ENCODE measurements at regions not wholly inside any gene's neighbourhood (a gene's known extent, or its start where the extent isn't known, plus 50 kb on each side); places are given as distances from the start of the nearest gene placed in this dataset.
"Not testable (repeated sequence)": the region's sequence is repeated elsewhere in the genome, so short reads cannot be mapped to it uniquely, and the experiment has no call there.

DNA sequence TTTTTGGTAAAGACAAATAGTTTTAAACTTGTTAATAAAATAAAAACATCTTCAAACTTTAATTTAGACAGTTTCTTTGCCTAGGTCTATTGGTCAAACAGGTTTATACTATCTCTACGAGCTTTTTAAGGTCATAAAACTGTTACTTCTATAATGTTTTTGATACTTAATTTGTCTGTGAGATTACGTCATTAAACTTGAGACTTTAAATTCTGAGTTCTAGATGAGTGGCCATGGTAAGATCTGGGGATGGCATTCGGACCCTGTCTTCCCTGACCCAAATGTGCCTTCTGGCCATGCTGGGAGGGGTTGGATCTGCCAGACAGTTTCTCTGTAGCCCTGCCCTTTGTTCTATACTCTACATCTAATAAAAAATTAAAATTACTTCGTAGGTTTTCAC, 497.8 kb downstream of the TMEM135 start:
- no peak for DNase-seq
- Histone ChIP-seq H3K36me3 (no peaks in the 10 kb centered on the region), H3K9me3 (no peaks in the 10 kb centered on the region), H3K27me3 (no peaks in the 10 kb centered on the region), H3K4me3 (no peak overlapping the region), H3K4me1 (no peaks in the 10 kb centered on the region), H3K27ac (no peak overlapping the region)
- intact Hi-C loops (cut with DNase I; ENCODE audit: low total_unique reads) = no loop called here
- TF ChIP-seq, protein P1, sequence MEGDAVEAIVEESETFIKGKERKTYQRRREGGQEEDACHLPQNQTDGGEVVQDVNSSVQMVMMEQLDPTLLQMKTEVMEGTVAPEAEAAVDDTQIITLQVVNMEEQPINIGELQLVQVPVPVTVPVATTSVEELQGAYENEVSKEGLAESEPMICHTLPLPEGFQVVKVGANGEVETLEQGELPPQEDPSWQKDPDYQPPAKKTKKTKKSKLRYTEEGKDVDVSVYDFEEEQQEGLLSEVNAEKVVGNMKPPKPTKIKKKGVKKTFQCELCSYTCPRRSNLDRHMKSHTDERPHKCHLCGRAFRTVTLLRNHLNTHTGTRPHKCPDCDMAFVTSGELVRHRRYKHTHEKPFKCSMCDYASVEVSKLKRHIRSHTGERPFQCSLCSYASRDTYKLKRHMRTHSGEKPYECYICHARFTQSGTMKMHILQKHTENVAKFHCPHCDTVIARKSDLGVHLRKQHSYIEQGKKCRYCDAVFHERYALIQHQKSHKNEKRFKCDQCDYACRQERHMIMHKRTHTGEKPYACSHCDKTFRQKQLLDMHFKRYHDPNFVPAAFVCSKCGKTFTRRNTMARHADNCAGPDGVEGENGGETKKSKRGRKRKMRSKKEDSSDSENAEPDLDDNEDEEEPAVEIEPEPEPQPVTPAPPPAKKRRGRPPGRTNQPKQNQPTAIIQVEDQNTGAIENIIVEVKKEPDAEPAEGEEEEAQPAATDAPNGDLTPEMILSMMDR (IDR thresholded peaks at IDR 0.05) = no peak

DNA sequence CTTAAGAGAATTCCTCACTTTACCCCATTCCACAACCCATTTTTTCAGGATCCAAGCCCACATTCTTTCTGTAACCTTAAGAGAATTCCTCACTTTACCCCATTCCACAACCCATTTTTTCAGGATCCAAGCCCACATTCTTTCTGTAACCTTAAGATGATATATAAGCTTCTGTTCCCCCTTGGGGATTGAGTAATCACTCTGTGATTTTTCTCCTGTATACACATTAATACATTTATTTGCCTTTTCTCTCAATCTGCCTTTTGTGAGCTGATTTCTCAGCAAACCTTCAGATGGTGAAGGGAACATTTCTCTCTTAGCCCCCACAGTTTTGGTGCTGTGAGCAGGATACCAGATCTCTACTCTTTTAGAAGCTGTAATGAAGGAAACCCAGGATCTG, 494.1 kb downstream of the TMEM135 start:
- H3K27ac ChIP-seq; H3K4me3 ChIP-seq; H3K9me3 ChIP-seq; intact Hi-C loops (cut with DNase I; ENCODE audit: low total_unique reads); H3K36me3 ChIP-seq; H3K4me1 ChIP-seq; H3K27me3 ChIP-seq; DNase-seq: not testable (repeated sequence)

DNA sequence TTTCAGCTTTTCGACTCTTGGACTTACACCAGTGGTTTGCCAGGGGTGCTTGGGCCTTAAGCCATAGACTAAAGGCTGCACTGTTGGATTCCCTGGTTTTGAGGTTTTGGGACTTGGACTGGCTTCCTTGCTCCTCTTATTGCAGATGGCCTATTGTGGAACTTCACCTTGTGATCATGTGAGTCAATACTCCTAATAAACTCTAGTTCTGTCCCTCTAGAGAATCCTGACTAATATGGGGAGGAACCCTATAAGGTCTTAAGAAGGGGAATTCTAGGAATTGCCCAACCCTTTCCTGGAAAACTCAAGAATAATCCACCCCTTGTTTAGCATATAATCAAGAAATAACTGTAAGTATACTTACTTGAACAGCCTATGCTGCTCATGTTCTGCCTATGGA, 491.8 kb downstream of the TMEM135 start:
- Histone ChIP-seq H3K27ac (no peak overlapping the region), H3K27me3 (no peaks in the 10 kb centered on the region), H3K36me3 (no peaks in the 10 kb centered on the region), H3K4me3 (no peak overlapping the region), H3K4me1 (no peaks in the 10 kb centered on the region), H3K9me3 (no peaks in the 10 kb centered on the region)
- TF ChIP-seq, protein P1 (IDR thresholded peaks at IDR 0.05) = no peak
- no peak for DNase-seq
- intact Hi-C loops (cut with DNase I; ENCODE audit: low total_unique reads) = no loop called here

DNA sequence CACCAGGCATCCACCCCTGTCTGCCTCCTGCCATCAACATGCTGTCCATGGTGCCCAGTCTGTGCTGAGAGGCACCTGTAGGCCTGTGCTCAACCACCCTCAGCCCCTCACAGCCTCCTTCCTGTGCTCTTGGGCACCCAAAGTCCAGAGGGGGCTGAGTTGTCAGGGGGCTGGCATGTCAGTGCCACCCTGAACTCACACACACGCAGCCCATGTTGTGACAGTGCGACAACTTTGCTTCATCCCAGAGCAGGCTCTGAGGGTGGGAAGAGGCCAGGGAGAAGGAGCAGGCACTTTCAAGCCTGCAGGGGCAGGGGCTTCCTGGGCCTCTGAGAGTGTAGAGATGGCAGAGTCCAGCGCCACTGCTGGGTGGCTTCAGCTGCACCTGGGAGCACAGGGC, 491.0 kb downstream of the TMEM135 start:
- H3K27me3 ChIP-seq = no peaks in the 10 kb centered on the region
- H3K27ac ChIP-seq = no peak overlapping the region
- no peaks in the 10 kb centered on the region for H3K36me3 ChIP-seq
- no peaks in the 10 kb centered on the region for H3K4me1 ChIP-seq
- no peak for DNase-seq
- TF ChIP-seq, protein P1 (IDR thresholded peaks at IDR 0.05) = no peak
- H3K4me3 ChIP-seq = no peak overlapping the region
- H3K9me3 ChIP-seq = no peaks in the 10 kb centered on the region
- intact Hi-C loops (cut with DNase I; ENCODE audit: low total_unique reads) = no loop called here

DNA sequence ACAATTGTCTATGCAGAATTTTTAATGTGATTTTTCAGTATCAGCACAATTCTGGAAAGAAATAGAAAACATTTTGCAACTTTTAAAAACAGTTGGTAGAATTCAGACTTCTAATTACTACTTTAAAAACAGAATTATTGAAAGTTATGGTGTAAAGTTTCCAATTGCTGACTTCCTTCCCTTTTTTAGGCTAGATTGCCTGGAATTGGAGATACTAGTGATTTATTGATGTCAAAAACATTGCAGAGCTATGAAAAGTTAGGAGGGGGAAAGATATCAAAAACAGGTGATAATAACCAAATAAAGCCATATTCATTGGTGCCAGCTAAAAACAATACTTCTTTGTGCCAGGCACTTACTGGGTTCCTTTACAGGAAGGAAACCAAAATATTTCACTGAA, 485.5 kb downstream of the TMEM135 start:
- TF ChIP-seq, protein P1 (IDR thresholded peaks at IDR 0.05) = no peak
- no peak overlapping the region for H3K4me3 ChIP-seq
- DNase-seq = no peak
- H3K9me3 ChIP-seq = no peaks in the 10 kb centered on the region
- no peaks in the 10 kb centered on the region for H3K27me3 ChIP-seq
- intact Hi-C loops (cut with DNase I; ENCODE audit: low total_unique reads) = no loop called here
- H3K4me1 ChIP-seq = no peaks in the 10 kb centered on the region
- H3K27ac ChIP-seq = no peak overlapping the region
- no peaks in the 10 kb centered on the region for H3K36me3 ChIP-seq

DNA sequence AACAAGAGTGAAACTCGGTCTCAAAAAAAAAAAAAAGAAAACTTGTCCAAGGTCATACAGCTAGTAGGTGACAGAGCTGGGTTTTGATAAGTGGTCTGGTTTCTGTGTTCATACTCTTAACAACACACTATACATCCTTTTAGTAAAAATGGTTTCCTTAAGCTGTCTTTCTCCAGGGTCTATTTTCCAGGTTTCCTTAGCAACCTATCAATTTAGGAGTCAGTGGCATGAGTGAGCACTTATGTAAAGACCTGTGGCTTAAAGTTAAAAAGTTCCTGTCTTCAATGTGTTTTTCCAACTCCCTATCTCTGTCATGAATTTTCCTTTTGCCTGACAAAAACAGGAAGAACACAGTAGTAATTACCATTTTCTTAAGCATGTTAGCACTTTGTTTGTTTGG, 480.5 kb downstream of the TMEM135 start:
- intact Hi-C loops (cut with DNase I; ENCODE audit: low total_unique reads) = no loop called here
- no peak for DNase-seq
- no peaks in the 10 kb centered on the region for H3K27me3 ChIP-seq
- no peaks in the 10 kb centered on the region for H3K4me1 ChIP-seq
- no peaks in the 10 kb centered on the region for H3K9me3 ChIP-seq
- no peak overlapping the region for H3K4me3 ChIP-seq
- no peaks in the 10 kb centered on the region for H3K36me3 ChIP-seq
- no peak overlapping the region for H3K27ac ChIP-seq
- TF ChIP-seq, protein P1 (IDR thresholded peaks at IDR 0.05) = no peak

Measured in tibial artery (tissue), 4 donors.